ENCODE measurements at regions not wholly inside any gene's neighbourhood (a gene's known extent, or its start where the extent isn't known, plus 50 kb on each side); places are given as distances from the start of the nearest gene placed in this dataset.

DNA sequence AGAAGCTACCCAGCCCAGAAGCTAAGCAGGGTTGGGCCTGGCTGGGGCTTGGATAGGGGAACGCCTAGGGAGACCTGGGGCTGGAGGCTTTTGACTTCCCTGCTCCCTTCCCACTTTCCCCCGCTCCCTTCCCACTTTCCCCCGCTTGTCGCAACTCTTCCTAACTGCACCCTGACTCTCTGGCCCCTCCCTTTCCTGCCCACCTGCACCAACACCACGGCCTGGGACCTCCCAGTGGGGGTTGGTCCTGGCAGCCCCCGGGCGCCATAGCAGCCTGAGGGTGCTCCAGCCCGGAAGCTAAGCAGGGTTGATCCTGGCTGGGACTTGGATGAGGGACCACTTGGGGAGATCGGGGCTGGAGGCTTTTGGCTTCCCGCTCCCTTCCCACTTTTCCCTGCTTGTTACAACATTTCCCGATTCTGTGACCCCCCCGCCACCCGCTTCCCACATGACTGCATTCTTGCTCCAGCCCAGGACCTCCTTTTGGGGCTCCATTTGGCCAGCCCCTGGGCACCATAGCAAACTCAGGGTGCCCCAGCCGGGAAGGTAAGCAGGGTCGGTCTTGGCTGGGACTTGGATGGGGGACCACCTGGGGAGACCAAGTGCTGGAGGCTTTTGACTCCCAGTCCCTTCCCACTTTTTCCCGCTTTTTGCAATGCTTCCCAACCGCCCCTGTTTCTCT lies 2287.0 kb downstream of the TP53TG3F start:
- ChIA-PET CTCF (no interaction called here), POLR2A (no interaction called here)
- TF ChIP-seq, protein P1, sequence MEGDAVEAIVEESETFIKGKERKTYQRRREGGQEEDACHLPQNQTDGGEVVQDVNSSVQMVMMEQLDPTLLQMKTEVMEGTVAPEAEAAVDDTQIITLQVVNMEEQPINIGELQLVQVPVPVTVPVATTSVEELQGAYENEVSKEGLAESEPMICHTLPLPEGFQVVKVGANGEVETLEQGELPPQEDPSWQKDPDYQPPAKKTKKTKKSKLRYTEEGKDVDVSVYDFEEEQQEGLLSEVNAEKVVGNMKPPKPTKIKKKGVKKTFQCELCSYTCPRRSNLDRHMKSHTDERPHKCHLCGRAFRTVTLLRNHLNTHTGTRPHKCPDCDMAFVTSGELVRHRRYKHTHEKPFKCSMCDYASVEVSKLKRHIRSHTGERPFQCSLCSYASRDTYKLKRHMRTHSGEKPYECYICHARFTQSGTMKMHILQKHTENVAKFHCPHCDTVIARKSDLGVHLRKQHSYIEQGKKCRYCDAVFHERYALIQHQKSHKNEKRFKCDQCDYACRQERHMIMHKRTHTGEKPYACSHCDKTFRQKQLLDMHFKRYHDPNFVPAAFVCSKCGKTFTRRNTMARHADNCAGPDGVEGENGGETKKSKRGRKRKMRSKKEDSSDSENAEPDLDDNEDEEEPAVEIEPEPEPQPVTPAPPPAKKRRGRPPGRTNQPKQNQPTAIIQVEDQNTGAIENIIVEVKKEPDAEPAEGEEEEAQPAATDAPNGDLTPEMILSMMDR (IDR thresholded peaks at IDR 0.05; ENCODE audit: insufficient read depth, low read length, missing control alignments) = no peak
- DNase-seq (ENCODE audit: low read depth, low spot score) = no peak
- no peak overlapping the region for H3K4me3 ChIP-seq (ENCODE audit: low read depth, low read length)

DNA sequence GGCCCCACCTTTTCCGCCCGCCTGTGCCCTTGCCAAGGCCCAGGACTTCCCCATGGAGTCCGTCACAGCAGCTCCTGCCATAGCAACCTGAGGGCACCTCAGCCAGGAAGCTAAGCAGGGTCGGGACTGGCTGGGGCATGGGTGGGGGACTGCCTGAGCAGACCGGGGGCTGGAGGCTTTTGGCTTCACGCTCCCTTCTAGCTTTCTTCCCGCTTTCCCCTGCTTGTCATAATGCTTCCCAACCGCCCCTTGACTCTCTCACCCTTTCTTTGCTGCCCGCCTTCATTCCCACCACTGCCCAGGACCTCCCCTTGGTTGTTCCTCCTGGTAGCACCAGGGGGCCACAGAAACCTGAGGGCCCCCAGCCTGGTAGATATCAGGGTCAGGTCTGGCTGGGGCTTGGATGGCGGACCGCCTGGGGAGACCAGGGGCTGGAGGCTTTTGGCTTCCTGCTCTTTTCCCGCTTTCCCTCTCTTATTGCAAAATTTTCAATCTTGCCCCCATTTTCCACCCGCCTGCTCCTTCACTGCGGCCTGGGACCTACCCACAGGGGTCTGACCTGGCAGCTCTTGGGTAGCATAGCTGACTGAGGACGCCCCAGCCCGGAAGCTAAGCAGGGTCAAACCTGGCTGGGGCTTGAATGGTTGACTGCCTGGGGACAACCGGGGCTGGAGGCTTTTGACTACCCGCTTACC lies 2287.7 kb downstream of the TP53TG3F start:
- DNase-seq (ENCODE audit: low read depth, low spot score) = no peak

DNA sequence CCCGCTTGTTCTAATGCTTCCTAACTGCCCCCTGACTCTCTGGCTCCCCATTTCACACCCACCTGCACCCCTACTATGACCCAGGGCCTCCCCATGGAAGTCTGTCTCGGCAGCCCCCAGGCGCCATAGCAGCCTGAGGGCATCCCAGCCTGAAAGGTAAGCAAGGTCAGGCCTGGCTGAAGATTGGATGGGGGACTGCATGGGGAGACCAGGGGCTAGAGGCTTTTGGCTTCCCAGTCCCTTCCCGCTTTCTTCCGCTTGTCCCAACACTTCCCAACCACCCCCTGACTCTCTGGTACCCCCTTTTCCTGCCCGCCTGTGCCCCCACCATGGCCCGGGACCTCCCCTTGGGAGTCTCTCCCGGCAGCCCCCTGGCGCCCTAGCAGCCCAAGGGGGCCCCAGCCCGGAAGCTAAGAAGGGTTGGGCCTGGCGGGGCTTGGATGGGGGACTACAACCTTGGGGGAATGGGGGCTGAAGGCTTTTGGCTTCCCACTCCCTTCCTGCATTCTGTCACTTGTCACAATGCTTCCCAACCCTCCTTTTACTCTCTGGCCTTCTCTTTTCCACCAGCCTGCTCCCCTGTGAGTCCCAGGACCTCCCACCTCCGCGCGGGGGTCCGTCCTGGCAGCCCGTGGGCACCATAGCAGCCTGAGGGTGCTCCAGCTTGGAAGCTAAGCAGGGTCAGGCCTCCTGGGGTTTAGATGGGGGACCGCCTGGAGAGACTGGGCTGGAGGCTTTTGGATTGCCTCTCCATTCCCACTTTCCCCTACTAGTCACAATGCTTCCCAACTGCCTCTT lies 2288.4 kb downstream of the TP53TG3F start:
- POLR2A ChIA-PET = no interaction called here
- TF ChIP-seq, protein P1 (IDR thresholded peaks at IDR 0.05; ENCODE audit: insufficient read depth, low read length, missing control alignments) = no peak
- no peak overlapping the region for H3K4me3 ChIP-seq (ENCODE audit: low read depth, low read length)
- DNase-seq (ENCODE audit: low read depth, low spot score) = no peak
- CTCF ChIA-PET = no interaction called here

More for the DNA sequence above, 2287.7 kb downstream of the TP53TG3F start:
- ChIA-PET CTCF (no interaction called here), POLR2A (no interaction called here)
- TF ChIP-seq, protein P1 (IDR thresholded peaks at IDR 0.05; ENCODE audit: insufficient read depth, low read length, missing control alignments) = no peak
- no peak overlapping the region for H3K4me3 ChIP-seq (ENCODE audit: low read depth, low read length)

DNA sequence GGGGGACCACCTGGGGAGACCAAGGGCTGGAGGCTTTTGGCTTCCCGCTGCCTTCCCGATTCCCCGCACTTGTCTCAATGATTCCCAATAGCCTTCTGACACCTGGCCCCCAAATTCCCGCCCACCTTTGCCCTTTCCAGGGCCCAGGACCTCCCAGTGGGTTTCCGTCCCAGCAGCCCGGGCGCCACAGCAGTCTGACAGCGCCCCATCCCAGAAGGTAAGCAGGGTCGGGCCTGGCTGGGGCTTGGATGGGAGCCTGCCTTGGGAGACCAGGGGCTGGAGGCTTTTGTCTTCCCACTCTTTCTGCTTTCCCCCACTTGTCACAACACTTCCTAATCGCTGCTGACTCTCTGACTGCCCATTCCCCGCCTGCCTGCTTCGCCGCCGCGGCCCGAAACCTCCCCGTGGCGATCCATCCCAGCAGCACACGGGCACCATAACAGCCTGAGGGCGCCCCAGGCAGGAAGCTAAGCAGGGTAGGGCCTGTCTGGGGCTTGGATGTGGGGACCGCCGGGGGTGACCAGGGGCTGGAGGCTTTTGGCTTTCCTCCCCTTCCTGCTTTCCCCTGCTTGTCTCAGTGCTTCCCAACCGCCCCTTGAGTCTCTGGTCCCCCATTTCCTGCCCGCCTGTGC lies 2289.3 kb downstream of the TP53TG3F start:
- ChIA-PET CTCF (no interaction called here), POLR2A (no interaction called here)

GRCh38 chr16:35749253-35750141 lies 2290.1 kb downstream of the TP53TG3F start:
- H3K4me3 ChIP-seq (ENCODE audit: low read depth, low read length) = no peak overlapping the region
- ChIA-PET CTCF (no interaction called here), POLR2A (no interaction called here)
- TF ChIP-seq, protein P1 (IDR thresholded peaks at IDR 0.05; ENCODE audit: insufficient read depth, low read length, missing control alignments) = no peak
- DNase-seq (ENCODE audit: low read depth, low spot score) = no peak

More for the DNA sequence above, 2289.3 kb downstream of the TP53TG3F start:
- no peak for DNase-seq (ENCODE audit: low read depth, low spot score)
- TF ChIP-seq, protein P1 (IDR thresholded peaks at IDR 0.05; ENCODE audit: insufficient read depth, low read length, missing control alignments) = no peak
- no peak overlapping the region for H3K4me3 ChIP-seq (ENCODE audit: low read depth, low read length)

All from AG04449 (cell line).